K562 (cell line): ENCODE measurements at regions not wholly inside any gene's neighbourhood (a gene's known extent, or its start where the extent isn't known, plus 50 kb on each side); places are given as distances from the start of the nearest gene placed in this dataset.
A peak's percentile ranks its signal among the peaks of the same experiment; 100 is the strongest.
"Not testable (repeated sequence)": the region's sequence is repeated elsewhere in the genome, so short reads cannot be mapped to it uniquely, and the experiment has no call there.

Experiments
- ATAC-seq: fragments of 200-7000 bp; cut with Tn5 transposase; 3 replicates; pipeline ENCODE4 v1.9.1; 2020; ENCODE audit warnings: moderate library complexity
- BruUV-seq: library from RNA; stranded (reverse); fragments of 400-500 nt; replicated peaks from 2 replicates; lab custom pipeline; 2021; lab: Mats Ljungman, UMichigan
- CTCF ChIA-PET: fragments of 300-600 bp; formaldehyde crosslinking; extraction: SDS; loops from one replicate; lab custom pipeline; 2021; ENCODE audit warnings: low intra/inter-chr PET ratio; lab: Yijun Ruan, JAX
- POLR2A ChIA-PET: fragments of 300-600, 350-650 bp; sonication (Branson Sonifier 250); formaldehyde crosslinking; extraction: SDS; loops from one replicate; lab custom pipeline; 2021; ENCODE audit warnings: antibody characterized with exemption, inconsistent platforms; lab: Yijun Ruan, JAX
- DNase-seq, 4 experiments: peaks; one replicate each; pipeline versions ENCODE4 v3.0.0 to v3.0.0-alpha.2; 2011 to 2018; ENCODE audit warnings: low spot score in 3 of 4, mixed read lengths in 3 of 4; ENCODE audit errors: extremely low read depth in 1 of 4
- FAIRE-seq: peaks from 2 replicates; lab custom pipeline; 2011; peaks lifted over from hg19 to GRCh38; lab: Jason Lieb, UNC
- H2AFZ ChIP-seq: 2 replicates; pipeline ENCODE4 v1.6.0; 2011; ENCODE audit warnings: low read depth, low read length, control low read depth, inconsistent platforms
- H3K27ac ChIP-seq: fragments of 200-600 bp; 3 replicates; pipeline ENCODE4 v1.8.0; 2011; ENCODE audit warnings: low read depth, mild to moderate bottlenecking, control low read depth, inconsistent platforms, low read length, moderate library complexity, mixed read lengths; ENCODE audit errors: extremely low read depth
- H3K27me3 ChIP-seq, 2 experiments: fragments of 300-600 bp in 1 of 2; 2 replicates in 1 of 2; 3 replicates in 1 of 2; pipeline versions ENCODE4 v1.6.0 to v1.8.0; 2011; ENCODE audit warnings: inconsistent platforms in 2 of 2, low read length in 2 of 2, mild to moderate bottlenecking in 1 of 2, mixed read lengths in 1 of 2, moderate library complexity in 1 of 2; ENCODE audit not compliant: control insufficient read depth in 2 of 2, insufficient read depth in 2 of 2
- H3K36me3 ChIP-seq: fragments of 300-600 bp; 3 replicates; pipeline ENCODE4 v1.8.0; 2011; ENCODE audit warnings: mild to moderate bottlenecking, low read length, inconsistent platforms; ENCODE audit not compliant: control insufficient read depth, insufficient read depth
- H3K4me1 ChIP-seq, 2 experiments: fragments of 200-600 bp in 1 of 2; replicated peaks in 1 of 2; 2 replicates in 1 of 2; 3 replicates in 1 of 2; pipeline versions ENCODE4 v1.5.1 to v1.8.0; 2011; ENCODE audit warnings: inconsistent platforms in 2 of 2, low read length in 2 of 2, mild to moderate bottlenecking in 1 of 2, mixed read lengths in 1 of 2, moderate library complexity in 1 of 2; ENCODE audit not compliant: control insufficient read depth in 2 of 2, insufficient read depth in 2 of 2
- H3K4me2 ChIP-seq: 2 replicates; pipeline ENCODE4 v1.6.1; 2011; ENCODE audit warnings: low read length, control low read depth, inconsistent platforms, mixed read lengths; ENCODE audit not compliant: insufficient read depth
- H3K4me3 ChIP-seq: fragments of 200-600 bp; sonication (generic), shearing (Covaris generic); 2 replicates; pipeline ENCODE4 v1.5.1; 2016; ENCODE audit warnings: control low read depth, inconsistent platforms
- H3K79me2 ChIP-seq: fragments of 200-600 bp; 3 replicates; pipeline ENCODE4 v1.8.0; 2011; ENCODE audit warnings: low read length, inconsistent platforms; ENCODE audit not compliant: control insufficient read depth, insufficient read depth
- H3K9ac ChIP-seq, 2 experiments: 2 replicates each; pipeline versions ENCODE4 v1.6.0 to v1.6.1; 2011; ENCODE audit warnings: low read depth in 2 of 2, low read length in 2 of 2, control low read depth in 1 of 2, inconsistent platforms in 1 of 2, mild to moderate bottlenecking in 1 of 2, mixed read lengths in 1 of 2; ENCODE audit not compliant: insufficient read depth in 1 of 2
- H3K9me1 ChIP-seq: one replicate; pipeline ENCODE4 v1.6.0; 2011; ENCODE audit warnings: inconsistent platforms, mild to moderate bottlenecking, low read length, moderate library complexity; ENCODE audit not compliant: control insufficient read depth, insufficient read depth
- H3K9me3 ChIP-seq: replicated peaks from 2 replicates; pipeline ENCODE4 v1.5.1; 2011; ENCODE audit warnings: low read depth, low read length, inconsistent platforms; ENCODE audit not compliant: control insufficient read depth, insufficient read depth
- H4K20me1 ChIP-seq: replicated peaks from 2 replicates; pipeline ENCODE4 v1.6.1; 2011; ENCODE audit warnings: low read length, inconsistent platforms, mixed read lengths; ENCODE audit not compliant: control insufficient read depth, insufficient read depth
- KDM1A ChIP-seq, 2 experiments: fragments of 450-650 bp; IDR thresholded peaks; 2 replicates each; pipeline ENCODE4 v1.6.1; 2016; ENCODE audit warnings: mild to moderate bottlenecking in 2 of 2
- ZBTB40 ChIP-seq, 2 experiments: fragments of 450-650 bp in 1 of 2; sonication (generic) in 1 of 2; formaldehyde crosslinking in 1 of 2; IDR thresholded peaks; 2 replicates each; pipeline versions ENCODE4 v1.7.1 to v1.9.0; 2016 to 2022; ENCODE audit warnings: inconsistent platforms in 1 of 2, mild to moderate bottlenecking in 1 of 2, missing genetic modification reagents in 1 of 2
- WGBS: fragments of 100-300 bp; shearing (Covaris generic); methylation state at CpG from one replicate; pipeline ENCODE4 v1.1.6; 2016; ENCODE audit warnings: low coverage, mixed read lengths; ENCODE audit not compliant: insufficient coverage; ENCODE audit errors: missing lambda C conversion rate; 5-methylcytosine and 5-hydroxymethylcytosine counted together
- in situ Hi-C: fragments of 300-500 bp; cut with MboI; formaldehyde crosslinking; loops from 4 replicates; pipeline ENCODE4 v1.15.0; 2018; ENCODE audit warnings: inconsistent platforms, mixed read lengths
- intact Hi-C: fragments of 100-400 bp; cut with micrococcal nuclease; formaldehyde crosslinking; loops from 2 replicates; pipeline ENCODE4 v1.14.2; 2022

- H3K27ac ChIP-seq: peak overlapping the region; percentile 87; the same call in 2 of the 3 replicates
- BruUV-seq; H4K20me1 ChIP-seq; ATAC-seq; DNase-seq; H3K36me3 ChIP-seq; in situ Hi-C loops; intact Hi-C loops; FAIRE-seq; H3K27me3 ChIP-seq; H3K9me1 ChIP-seq; POLR2A ChIA-PET; H3K4me1 ChIP-seq; CTCF ChIA-PET; H3K9me3 ChIP-seq; TF ChIP-seq ZBTB40 (CRISPR knock-in tag; IDR thresholded peaks at IDR 0.05): not testable (repeated sequence)
- peaks cover 12% of the 10 kb centered on the region for H3K79me2 ChIP-seq
- peak overlapping the region; percentile 68 for H3K4me2 ChIP-seq
- H3K9ac ChIP-seq: peak overlapping the region; percentile 81 to 87
- peak overlapping the region; percentile 89 for H3K4me3 ChIP-seq
- peak overlapping the region; percentile 94 for H2AFZ ChIP-seq
- 33% methylated on average over 7 of the region's 7 CpGs for WGBS
- TF ChIP-seq ZBTB40 (IDR thresholded peaks at IDR 0.05): peak; percentile 40; the same call in 1 of the 2 replicates
- peak in 1 of 2 experiments; percentile 59; a peak in 2 of 4 replicates for TF ChIP-seq KDM1A (IDR thresholded peaks at IDR 0.05)
Measured at GRCh38 chr3:195990841-195991174, 82.5 kb upstream of the TNK2 start.
